NCI-H187 treated with DMSO at 0.1 percent for 48 hours (cell line): ENCODE measurements at regions not wholly inside any gene's neighbourhood (a gene's known extent, or its start where the extent isn't known, plus 50 kb on each side); places are given as distances from the start of the nearest gene placed in this dataset.

ENCODE experiments used
- DNase-seq: peaks from one replicate; lab custom pipeline; 2025; lab: John Stamatoyannopoulos, UW

DNA sequence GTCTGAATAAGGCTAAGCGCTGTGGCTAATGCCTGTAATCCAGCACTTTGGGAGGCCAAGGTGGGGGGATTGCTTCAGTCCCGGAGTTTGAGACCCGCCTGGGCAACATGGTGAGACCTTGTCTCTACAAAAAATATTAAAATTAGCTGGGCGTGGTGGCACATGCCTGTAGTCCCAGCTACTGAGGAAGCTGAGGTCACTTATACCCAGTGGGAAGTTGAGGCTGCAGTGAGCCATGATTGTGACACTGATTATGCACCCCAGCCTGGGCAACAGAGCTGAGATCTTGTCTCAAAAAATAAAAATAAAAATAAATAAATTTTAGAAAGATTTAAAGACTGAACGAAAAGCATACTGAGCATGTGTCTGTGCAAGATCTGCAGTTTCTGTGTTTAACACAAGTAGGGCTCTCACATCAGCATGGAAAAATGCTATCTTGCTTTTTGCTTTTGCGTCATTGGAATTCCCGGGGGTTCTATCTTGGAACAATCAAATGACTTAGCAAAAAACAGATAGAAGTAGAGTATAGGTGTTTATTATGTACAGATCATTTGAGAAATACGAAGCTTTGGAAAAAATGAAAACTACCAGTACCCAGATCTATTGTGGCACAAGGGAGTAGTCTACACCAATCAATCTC is 161.9 kb downstream of the CAPZA3 start:
- no peak for DNase-seq

DNA sequence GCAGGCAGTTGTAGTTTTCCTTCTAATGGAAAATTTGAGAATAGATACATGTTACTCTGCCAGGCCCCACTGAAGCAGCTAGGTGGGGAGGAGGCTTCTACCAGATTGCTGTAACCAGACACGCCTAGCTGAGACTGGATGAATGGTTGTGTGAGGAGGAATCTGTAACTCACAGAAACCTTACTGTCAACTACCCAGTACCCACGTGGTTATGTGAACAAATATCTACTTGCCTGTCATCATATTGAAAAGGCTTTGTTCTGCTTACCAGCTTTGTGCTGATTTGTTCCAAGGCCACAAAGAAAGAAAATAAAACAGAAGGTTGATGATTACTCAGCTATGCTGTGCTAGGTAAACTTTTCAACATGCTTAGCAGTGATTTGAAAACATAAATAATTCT is 167.2 kb downstream of the CAPZA3 start:
- no peak for DNase-seq

DNA sequence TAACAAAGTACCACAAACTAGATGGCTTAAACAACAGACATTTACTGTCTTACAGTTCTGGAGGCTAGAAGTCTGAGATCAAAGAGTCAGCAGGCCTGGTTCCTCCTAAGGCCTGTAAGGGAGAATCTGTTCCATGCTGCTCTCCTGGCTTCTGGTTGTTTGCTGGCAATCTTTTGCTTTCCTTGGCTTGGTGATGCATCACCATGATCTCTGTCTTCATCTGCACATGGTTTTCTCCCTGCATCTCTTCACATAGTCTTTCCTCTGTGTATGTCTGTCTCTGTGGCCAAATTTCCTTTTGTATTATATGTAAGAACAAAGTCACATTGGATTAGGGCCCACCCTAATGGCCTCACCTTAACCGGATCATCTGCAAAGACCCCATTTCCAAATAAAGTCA is 168.5 kb downstream of the CAPZA3 start:
- no peak for DNase-seq

DNA sequence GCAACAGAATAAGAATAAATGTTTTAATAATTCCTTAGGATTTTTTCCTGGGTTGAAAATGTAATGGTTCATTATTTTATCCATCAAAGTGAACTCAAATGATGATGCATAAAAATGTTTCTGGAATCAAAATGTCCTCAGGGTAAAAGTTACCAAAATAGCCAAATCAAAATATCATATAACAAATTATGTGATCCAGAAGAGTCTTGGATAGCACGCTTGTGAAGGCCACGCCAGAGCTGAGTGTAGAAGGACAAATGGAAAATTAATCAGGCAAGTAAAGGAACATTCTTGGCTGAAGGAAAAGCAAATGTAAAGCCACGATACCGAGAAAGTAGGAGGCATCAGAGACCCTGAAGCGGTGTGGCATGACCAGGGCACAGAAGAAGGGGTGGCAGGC is 169.2 kb downstream of the CAPZA3 start:
- DNase-seq: no peak

DNA sequence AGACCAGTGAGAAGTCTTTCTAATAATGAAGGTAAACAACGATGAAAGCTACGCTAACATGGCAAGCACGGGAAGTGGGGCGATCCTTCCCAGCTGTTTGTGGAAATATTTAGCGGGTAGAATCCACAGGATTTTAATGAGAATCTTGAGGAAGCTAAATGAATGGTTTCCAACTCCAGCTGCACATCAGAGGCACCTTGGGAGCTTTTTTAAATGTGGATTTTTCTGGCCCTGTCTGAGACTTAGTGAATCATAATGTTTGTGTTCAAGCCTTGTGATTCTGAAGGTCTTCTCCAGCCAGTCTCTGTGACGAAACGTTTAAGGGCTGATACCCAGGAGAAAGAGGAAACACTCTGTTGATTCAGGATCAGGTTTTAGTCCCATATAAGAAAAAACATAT is 169.8 kb downstream of the CAPZA3 start:
- DNase-seq: no peak

DNA sequence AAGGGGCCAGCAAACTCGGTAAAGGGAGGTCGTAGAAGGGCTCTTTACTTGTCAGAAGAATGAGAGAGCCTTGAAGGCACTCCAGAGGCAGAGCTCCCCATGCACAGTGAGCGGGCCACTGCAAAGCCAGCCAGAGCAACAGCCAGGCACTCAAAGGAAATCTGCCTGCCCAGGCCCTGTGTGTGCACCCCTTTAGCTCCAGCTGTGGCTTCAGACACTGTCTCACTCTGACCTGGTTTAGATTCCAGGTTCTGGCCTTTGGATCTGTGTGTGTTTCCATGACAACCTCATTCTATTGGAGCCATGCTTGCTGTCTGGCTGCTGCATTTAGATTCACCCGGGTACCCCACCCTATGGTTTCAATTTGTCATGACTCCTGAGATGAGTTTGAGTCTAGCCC is 170.3 kb downstream of the CAPZA3 start:
- no peak for DNase-seq

DNA sequence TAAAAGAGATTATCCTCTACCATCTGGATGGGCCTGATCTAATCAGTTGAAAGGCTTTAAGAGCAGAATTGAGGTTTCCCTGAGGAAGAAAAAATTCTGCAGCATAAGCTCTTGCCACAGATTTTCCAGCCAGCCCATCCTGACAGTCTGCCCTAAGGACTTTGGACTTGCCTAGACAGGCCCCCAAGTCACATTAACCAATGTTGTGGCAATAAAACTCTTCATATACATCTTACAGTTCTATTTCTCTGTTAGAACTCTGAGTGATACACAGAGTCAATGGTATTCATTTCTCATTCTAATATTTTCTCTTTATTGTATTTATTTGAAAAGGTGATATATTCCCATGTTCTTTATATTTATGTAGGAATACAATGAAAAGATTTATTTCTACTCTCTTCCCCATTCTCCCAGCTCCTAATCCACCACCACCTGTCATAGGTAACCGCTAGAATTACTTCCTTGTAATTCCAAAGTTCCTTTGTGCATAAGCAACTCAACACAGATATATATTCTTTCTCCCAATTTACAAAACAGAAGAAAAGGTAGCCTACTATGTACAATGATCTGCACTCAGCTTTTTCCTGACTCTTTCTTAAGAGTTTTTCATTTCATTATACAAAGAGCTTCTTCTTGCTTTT is 182.1 kb downstream of the CAPZA3 start:
- no peak for DNase-seq

DNA sequence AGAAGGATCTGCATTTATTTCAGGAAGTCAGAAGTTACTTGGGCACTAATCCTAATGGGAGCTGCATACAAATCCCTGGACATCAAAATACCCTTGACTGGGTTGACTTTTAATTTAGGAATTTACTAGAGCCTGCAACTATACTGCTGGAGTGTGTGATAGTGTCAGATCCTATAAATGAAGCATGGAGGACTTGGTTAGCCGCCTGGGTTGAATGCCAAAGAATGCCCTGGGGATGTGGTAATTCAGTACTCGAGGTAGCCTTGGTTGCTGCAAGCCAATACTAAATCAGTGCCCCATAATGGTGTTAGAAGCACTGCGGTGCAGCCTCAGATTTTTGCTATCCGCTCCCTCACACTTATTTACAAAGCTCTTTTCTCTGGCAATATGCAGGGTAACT is 184.9 kb downstream of the CAPZA3 start:
- DNase-seq: no peak

DNA sequence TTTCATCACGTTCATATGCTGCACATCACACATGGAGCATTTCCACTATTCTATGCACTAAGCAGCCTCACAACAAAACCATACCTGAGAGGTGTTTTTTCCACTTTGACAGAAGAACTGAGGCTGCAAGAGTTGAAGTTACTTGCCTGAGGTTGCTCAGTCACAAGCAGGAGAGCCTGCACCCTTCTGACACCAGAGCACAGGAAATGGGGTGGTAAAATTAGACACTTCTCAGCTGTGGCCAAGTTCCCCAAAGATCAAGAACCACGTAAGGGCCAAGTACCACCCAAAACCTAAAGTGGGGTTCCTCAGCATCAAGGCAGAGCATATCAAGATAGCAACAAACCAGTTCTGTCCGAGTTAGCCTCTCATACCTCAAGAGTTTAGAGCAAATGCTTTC is 185.8 kb downstream of the CAPZA3 start:
- no peak for DNase-seq

DNA sequence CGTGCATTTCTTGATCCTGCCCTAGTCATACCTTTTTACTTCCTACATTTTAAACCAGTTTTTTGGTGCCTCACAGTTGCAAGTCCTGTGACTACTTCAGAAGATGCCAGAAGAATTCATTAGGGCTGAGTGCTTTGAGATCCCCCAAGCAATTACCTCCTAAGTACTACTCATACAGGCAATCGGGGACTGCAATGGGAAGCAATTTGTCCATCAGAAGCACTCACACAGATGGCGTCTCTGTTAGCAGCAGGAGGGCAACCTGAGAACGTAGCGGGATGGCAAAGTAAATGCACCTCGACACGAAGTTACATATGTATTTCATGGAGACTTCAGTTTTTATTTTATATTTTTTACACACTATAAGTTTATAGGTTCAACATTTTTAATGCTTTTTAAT is 188.3 kb downstream of the CAPZA3 start:
- DNase-seq: peak; percentile 44

DNA sequence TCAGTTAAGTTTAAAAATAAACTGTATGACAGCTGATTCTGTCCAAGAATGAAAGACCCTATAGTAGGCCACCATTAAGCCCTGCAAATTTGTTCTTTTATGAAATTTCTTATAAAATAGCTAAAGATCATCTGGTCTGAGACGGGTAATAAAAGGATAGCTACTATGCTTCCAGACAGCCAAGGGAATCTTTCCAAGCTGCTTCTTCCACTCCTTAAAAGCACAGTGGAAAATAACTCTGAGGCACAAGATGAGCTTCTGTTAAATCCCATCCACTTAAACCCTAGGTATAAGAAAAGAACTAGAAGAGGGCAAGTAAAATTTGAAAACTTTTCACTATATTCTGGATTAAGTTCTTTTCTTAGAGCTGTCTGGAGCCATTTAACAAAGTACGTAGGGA is 194.3 kb downstream of the CAPZA3 start:
- DNase-seq: no peak

DNA sequence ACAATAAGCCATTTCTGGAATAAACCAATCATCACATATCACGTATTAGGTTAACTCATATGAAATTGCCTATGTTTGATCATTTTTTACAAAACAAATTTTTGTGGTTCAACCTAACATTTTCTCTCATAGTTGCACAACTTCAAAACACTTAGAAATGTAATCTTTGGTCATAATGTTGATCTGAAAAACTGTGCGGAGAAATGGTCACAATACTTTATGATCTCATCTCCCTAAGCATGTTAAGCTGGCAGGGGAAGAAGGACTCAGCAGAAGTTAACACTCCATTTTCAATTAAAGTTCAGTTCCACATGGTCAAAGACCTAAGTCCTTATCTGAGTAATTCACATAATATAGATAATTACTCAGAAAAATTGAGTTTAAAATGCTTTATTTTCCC is 194.8 kb downstream of the CAPZA3 start:
- DNase-seq: no peak

DNA sequence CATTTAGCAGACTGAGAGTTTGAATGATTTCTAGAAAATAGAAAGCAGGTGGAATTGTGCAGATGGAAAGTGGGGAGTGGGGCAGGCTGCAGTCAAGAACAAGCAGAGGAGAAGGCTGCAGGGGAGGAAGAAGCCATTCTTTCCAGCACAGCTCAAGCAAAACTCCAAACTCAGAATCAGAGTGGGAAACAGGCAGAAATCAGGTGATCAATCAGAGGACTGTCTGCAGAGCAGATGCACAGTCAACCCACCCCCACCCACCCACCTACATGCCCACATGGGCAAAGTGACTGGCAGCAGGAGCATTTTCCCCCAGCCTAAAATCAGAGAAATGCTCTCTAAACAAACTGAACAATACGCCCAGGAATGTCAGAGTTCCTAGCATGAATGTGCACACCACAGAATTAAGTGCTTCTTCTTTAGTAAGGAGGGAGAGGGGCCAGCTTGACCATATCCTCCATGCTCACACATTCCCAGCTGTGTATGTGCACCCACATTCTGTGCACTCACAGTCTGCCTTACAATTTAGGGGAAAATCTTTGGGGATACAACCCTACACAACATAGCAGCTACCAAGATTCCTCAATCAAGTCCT is 194.1 kb upstream of the PLEKHA5 start:
- DNase-seq: no peak

DNA sequence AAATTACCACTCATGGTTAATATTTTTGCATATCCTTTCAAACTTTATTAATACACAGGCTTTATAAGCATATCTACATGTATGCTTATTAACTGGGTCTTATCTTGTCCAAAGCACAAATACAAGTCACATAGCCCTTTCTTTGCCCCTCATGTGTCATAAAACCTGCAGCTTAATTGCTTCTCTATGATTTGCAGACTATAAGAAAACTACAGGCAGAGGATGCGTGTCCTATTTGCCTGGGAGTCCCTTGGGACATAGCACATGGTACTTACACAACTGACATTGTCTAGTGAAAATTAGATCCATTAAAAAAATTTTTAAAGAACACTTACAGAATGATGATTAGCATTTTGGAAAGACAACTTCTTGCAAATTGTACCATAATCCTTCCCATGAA is 190.5 kb upstream of the PLEKHA5 start:
- DNase-seq: no peak

DNA sequence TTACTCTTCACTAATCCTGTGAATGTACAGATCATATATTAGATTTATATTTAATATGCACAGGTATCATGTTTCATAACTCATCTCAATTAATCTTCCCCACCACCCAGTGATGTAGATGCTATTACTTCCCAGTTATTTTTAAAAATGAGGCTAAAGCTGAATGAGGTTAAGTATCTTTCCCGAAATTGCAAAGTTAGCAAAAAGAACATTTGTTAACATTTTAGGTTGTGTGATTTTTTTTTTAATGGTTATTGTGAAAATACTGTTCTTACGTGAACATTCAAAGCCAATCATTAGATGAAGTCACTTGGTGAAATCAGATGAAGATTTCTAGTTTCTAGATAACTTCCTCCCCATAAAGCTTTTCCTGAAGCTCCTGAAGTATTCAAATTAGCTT is 186.9 kb upstream of the PLEKHA5 start:
- no peak for DNase-seq

DNA sequence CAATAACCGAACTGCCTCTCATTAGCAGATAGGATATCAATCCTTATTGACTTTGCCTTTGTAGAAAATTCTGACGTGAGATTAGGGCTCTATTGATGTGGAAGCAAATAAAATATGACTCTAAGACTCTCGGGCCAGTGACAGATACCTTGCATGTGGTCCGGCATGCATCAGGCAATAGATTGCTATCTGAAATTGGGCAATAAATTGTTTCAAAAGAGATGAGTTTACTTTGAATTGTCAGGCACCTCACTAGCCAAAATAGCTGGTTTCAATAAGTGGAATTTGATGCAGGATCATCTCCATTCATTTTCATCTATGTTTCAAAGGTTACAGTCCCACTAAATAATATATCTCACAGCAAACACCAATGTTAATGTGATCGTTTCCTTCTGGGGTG is 186.3 kb upstream of the PLEKHA5 start:
- no peak for DNase-seq

DNA sequence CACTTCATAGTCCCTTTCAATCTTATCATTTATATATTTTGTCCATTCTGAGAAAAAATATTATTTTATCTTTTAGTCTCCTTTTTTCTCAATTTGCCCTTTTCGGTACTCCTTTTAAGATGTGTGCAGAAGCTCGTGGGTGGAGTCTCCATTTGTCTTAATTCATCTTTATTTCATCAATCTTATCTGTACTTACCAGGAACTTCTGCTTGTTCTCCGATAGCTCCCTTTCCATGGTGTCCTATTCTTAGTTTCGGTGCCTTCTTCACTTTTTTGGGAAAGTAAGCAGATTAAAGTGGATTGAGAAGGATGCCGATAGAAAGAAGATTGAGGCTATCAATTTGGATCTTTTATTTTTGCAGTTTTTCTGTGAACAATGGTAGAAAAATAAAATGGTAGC is 183.4 kb upstream of the PLEKHA5 start:
- no peak for DNase-seq

DNA sequence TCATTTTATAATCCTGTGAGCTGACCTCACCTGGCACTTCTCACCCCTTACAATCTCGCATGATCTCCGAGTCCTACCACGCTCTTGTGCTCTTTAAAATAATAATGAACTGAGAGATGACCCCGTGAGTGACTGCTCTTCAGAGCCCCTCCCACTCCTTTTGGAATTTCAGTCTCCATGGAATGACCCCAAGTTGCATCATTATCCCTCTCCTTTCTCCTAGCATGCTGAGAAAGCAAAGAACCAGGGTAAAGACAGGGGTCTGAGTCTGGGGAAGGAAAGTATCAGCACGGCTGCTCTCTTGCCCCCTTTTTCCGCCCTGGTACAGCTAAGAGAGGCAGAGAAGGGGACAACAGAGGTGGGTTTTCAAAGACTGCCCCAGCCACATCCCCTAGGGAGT is 178.3 kb upstream of the PLEKHA5 start:
- no peak for DNase-seq

DNA sequence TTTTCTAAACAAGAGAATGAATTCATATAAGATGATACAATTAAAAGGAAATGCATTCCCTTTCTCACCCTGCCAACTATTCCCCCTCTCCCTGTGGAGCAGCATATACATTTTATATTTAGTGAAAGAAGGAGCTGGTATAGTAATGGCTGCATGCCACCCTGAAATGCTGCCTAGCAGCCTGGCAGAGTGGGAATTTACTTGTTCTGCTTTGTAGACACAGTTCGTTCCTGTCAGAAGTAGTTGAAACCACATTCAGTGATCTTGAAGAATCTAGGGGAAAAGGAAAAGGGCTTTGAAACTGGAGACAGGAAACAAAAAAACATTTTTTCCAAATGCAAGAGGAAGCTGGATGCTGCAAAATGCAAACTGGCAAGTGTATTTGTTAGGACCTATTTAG is 176.0 kb upstream of the PLEKHA5 start:
- no peak for DNase-seq

DNA sequence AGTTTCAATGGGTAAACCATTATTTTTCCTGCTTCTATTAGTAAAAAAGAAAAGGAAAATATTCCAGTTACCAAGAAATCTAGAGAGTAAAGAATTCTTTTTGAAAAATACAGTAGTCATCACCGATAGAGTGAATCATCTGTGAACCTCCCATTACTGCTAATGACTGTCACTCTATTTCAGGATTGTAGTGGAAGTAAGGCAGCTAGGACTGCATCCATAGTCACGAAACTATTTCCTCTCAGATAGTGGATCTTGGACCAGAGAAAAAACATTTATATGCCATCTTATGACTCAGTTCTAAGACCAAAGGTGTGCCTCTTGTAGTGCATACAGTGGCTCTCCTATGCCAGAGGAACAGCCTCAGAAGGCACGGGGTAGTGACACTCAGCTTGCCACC is 173.9 kb upstream of the PLEKHA5 start:
- DNase-seq: no peak

DNA sequence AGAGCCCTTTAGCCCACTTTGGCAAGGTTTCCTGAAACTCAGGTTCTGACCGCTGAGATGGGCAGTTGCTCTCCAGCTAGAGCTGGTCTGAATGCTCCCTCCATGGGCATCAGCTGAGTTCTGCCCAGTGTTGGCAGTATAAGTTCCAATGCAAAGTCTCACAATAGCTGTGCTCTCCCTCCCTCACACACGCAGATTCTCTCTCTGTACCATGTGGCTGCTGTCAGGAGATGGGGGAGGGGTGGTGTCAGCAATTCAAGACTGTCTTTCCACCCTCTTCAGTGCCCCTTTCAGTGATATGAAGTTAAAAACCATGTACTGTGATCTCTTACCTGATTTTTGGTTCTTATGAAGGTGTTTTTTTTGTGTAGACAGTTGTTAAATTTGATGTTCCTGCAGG is 164.3 kb upstream of the PLEKHA5 start:
- no peak for DNase-seq

DNA sequence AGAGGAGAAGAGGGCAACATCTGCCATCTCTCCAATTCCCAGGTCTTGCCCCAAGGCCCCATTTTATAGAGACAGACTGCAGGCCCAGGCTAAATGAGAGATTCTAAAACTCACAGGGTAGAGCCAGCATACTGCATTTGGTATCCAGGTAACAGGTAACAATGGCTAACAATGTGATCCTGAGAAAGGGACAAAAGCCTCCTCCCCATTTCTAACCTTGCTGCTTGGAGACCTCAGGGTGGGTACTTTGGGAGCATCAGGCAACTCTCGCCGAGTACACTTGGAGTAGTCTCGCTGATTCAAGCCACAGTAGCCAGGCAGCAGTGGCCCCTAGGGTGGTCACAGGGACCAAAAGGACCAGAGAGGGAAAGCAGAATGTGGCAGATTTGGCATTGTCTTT is 162.6 kb upstream of the PLEKHA5 start:
- no peak for DNase-seq

DNA sequence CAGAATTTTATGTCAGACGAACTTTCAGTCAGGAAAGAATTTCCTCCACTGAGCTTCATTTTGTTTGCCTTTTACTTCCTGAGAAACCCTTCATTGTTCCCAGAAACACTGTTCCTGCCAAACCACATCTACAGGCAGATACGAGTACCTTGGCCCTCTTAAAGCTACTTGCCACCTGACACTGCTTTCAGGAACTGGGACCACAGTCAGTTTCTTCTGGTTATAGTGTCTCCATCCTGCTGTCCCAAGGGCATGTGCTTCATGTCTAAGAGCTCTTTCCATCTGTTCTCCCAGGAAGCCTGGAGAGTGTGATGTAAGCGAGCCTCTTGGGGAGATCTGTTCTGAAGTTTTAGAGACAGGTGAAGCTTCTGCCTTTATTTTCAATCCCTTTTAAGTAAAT is 161.7 kb upstream of the PLEKHA5 start:
- DNase-seq: peak; percentile 51

DNA sequence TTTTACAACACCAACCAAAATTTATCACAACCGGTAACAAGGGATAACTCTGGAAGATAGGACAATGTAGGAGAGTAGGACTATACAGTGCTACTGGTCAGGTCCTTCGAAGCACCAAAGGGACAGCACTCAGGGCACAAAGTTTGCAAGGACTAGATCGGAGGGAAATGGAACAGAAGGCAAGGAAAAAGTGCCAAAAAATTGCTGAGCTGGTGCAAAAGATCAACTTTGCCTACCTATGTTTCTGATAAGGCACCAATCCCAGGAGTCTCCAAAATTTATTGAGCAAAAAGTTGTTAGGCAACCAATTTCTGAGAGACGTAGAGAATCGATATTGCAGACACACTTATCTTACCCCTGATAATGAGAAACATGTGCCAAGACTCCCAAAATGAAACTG is 160.0 kb upstream of the PLEKHA5 start:
- DNase-seq: no peak
